ENCODE measurements at regions not wholly inside any gene's neighbourhood (a gene's known extent, or its start where the extent isn't known, plus 50 kb on each side); places are given as distances from the start of the nearest gene placed in this dataset.
A peak's percentile ranks its signal among the peaks of the same experiment; 100 is the strongest.

GRCh38 chr4:166415749-166416148 is 542.7 kb downstream of the TLL1 start:
- no peak for TF ChIP-seq CTCF (IDR thresholded peaks at IDR 0.05; ENCODE audit: low read length, missing control alignments)
- no peak for DNase-seq (ENCODE audit: low read depth)
- H3K4me3 ChIP-seq (replicated peaks; ENCODE audit: low read depth, low read length): no peak overlapping the region

GRCh38 chr4:166421556-166422156 is 548.6 kb downstream of the TLL1 start:
- H3K4me3 ChIP-seq (replicated peaks; ENCODE audit: low read depth, low read length): no peak overlapping the region
- TF ChIP-seq CTCF (IDR thresholded peaks at IDR 0.05; ENCODE audit: low read length, missing control alignments): no peak
- DNase-seq (ENCODE audit: low read depth): peak; percentile 74

GRCh38 chr4:166422475-166422874 is 549.4 kb downstream of the TLL1 start:
- DNase-seq (ENCODE audit: low read depth): peak; percentile 77
- H3K4me3 ChIP-seq (replicated peaks; ENCODE audit: low read depth, low read length): no peak overlapping the region
- TF ChIP-seq CTCF (IDR thresholded peaks at IDR 0.05; ENCODE audit: low read length, missing control alignments): no peak

GRCh38 chr4:166426300-166426863 is 553.3 kb downstream of the TLL1 start:
- H3K4me3 ChIP-seq (replicated peaks; ENCODE audit: low read depth, low read length): no peak overlapping the region
- DNase-seq (ENCODE audit: low read depth): no peak
- TF ChIP-seq CTCF (IDR thresholded peaks at IDR 0.05; ENCODE audit: low read length, missing control alignments): no peak

- no peak overlapping the region for H3K4me3 ChIP-seq (replicated peaks; ENCODE audit: low read depth, low read length)
- TF ChIP-seq CTCF (IDR thresholded peaks at IDR 0.05; ENCODE audit: low read length, missing control alignments): no peak
- no peak for DNase-seq (ENCODE audit: low read depth)
Measured at GRCh38 chr4:166432125-166432524, 559.1 kb downstream of the TLL1 start.

- H3K4me3 ChIP-seq (replicated peaks; ENCODE audit: low read depth, low read length): no peak overlapping the region
- TF ChIP-seq CTCF (IDR thresholded peaks at IDR 0.05; ENCODE audit: low read length, missing control alignments): no peak
- no peak for DNase-seq (ENCODE audit: low read depth)
Measured at GRCh38 chr4:166432842-166433241, 559.8 kb downstream of the TLL1 start.

- no peak for TF ChIP-seq CTCF (IDR thresholded peaks at IDR 0.05; ENCODE audit: low read length, missing control alignments)
- peak; percentile 90 for DNase-seq (ENCODE audit: low read depth)
- no peak overlapping the region for H3K4me3 ChIP-seq (replicated peaks; ENCODE audit: low read depth, low read length)
Measured at GRCh38 chr4:166435449-166435848, 562.4 kb downstream of the TLL1 start.
